SK-N-MC (cell line): ENCODE measurements at regions not wholly inside any gene's neighbourhood (a gene's known extent, or its start where the extent isn't known, plus 50 kb on each side); places are given as distances from the start of the nearest gene placed in this dataset.

ENCODE experiments used
- EZH2 ChIP-seq: fragments of 200-600 bp; sonication (generic); IDR thresholded peaks from one replicate; pipeline ENCODE4 v1.6.1; 2017; ENCODE audit warnings: antibody characterized with exemption
- FOXP2 ChIP-seq: optimal IDR thresholded peaks from 2 replicates; pipeline ENCODE3; 2011; ENCODE audit warnings: mild to moderate bottlenecking, moderate library complexity; ENCODE audit not compliant: insufficient read depth; ENCODE audit errors: extremely low read length, control extremely low read depth
- POLR2AphosphoS5 ChIP-seq: IDR thresholded peaks from 2 replicates; pipeline ENCODE4 v1.6.1; 2012; ENCODE audit warnings: mild to moderate bottlenecking, low read depth, low read length, borderline replicate concordance

DNA sequence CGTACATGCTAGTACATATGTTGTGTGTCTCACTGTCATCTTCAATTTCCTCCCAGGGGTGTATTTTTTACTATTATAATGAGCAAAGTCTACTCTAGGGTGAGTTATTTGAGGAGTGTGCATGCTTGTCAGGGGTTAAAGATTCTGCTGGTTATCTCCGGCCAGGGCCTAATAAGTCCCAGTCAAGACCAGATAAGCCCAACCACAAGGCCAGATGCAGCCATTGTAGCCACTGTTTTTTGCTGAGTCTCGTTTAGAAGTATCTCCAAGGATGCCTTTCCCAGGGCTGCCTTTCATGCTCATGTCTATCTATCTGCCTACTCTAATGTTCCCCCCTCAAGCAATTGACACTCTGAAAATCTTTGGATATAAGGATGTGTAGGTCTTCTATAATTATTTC is 300.5 kb downstream of the IPO8 start:
- TF ChIP-seq POLR2AphosphoS5: no peak
- TF ChIP-seq EZH2: no peak
- no peak for TF ChIP-seq FOXP2
